GM20431 (cell line): ENCODE measurements at regions not wholly inside any gene's neighbourhood (a gene's known extent, or its start where the extent isn't known, plus 50 kb on each side); places are given as distances from the start of the nearest gene placed in this dataset.

Experiments used
- in situ Hi-C: fragments of 300-500 bp; cut with MseI, MboI; formaldehyde crosslinking; loops from one replicate; pipeline ENCODE4 v1.15.0; 2020; ENCODE audit warnings: low sequenced_read_pairs; ENCODE audit not compliant: unreplicated experiment

DNA sequence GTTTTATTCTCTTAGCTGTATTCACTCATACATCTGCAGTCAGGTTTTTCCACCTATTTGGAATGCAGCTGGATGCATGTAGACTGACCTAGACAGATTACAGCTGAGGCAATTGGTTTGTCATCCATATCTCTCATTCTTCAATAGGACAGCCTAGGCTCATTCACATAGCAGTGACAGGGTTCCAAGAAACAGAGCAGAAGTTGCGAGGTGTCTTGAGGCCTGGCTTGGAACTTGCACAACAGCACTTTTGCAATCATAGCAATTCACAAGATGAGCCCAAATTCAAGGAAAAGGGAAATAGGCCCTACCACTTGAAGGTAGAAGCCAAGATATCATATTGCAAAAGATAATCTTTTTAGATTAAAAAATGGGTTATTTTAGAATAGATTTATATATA, 508.9 kb upstream of the JAG1 start:
- in situ Hi-C loops: no loop called here

DNA sequence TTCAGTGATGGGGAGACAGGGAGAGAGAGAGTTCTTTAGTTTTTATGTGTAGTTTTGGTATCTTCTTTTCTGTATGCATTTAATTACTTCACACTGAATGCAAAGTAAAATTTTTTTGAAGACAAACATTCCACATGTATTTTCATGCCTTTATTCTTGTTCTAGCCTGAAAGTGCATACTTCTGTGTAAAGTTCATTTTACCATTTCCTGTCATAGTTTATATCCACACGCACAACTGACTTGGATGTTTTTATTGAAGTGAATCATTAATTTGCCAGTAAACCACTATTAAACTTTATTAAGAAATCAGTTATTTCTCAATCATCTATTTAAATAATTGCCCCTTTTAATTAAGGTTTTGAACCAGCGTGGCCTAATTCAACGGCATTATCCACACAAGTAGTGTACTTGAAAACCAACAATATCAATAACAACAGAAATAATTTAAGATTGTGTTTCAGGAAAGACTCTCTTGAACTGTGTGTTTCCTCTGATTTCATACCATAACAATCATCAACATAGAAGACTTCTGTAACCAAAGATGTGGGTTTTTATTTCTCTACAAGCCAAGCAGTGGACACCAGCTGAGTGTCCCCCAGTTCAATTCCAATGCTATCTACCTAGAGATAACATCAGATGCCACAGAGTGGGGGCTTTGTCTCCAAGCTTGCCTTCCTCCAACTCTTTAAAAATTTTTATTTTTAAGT, 512.7 kb upstream of the JAG1 start:
- in situ Hi-C loops: no loop called here

GRCh38 chr20:11188843-11189603, 515.2 kb upstream of the JAG1 start:
- in situ Hi-C loops: no loop called here

- in situ Hi-C loops: no loop called here
These were observed 516.9 kb upstream of the JAG1 start for GRCh38 chr20:11190741-11191140.

GRCh38 chr20:11192106-11192505, 518.3 kb upstream of the JAG1 start:
- in situ Hi-C loops: no loop called here

GRCh38 chr20:11193241-11193640, 519.4 kb upstream of the JAG1 start:
- in situ Hi-C loops: no loop called here

DNA sequence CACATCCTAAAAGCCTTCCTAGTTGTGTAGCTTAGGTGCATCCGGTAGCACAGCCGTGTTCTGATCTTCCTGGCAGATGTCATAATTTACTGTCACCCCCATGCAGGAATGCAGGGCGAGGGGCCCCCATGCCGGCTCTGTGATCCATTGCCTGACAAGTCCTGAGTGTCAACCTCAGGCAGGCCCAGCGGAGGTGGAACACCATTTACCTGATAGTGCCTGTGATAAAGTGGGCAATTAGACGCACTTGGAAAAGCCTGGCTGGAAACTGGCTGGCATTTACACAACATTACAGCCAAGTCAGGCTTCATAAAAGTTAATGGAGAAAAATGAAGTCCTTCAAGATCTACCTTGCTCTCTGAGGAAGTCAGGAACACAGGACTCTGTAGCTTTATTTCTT, 521.4 kb upstream of the JAG1 start:
- in situ Hi-C loops: no loop called here

GRCh38 chr20:11195899-11196558, 522.2 kb upstream of the JAG1 start:
- in situ Hi-C loops: no loop called here

GRCh38 chr20:11197851-11198250, 524.1 kb upstream of the JAG1 start:
- in situ Hi-C loops: no loop called here

DNA sequence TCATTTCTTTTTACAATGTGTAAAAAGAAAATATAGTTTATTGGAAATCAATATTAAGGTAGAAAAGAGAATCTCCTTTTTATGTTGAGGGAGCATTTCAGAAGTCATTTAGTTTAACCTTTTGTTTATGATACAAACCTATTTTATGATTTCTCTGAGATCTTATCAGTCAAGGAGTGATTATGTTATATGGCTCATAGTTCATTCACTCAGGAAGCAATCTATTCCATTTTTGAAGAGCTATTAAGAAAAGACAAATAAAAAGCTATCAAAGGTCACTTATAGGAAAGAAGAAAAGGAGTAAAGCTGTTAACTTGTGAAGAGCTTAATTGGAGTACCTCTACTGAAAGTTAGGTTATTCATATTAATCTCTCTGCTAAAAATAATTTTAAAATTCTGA, 526.6 kb upstream of the JAG1 start:
- in situ Hi-C loops: no loop called here

- in situ Hi-C loops: no loop called here
These were observed 531.3 kb upstream of the JAG1 start for GRCh38 chr20:11204926-11205768.

DNA sequence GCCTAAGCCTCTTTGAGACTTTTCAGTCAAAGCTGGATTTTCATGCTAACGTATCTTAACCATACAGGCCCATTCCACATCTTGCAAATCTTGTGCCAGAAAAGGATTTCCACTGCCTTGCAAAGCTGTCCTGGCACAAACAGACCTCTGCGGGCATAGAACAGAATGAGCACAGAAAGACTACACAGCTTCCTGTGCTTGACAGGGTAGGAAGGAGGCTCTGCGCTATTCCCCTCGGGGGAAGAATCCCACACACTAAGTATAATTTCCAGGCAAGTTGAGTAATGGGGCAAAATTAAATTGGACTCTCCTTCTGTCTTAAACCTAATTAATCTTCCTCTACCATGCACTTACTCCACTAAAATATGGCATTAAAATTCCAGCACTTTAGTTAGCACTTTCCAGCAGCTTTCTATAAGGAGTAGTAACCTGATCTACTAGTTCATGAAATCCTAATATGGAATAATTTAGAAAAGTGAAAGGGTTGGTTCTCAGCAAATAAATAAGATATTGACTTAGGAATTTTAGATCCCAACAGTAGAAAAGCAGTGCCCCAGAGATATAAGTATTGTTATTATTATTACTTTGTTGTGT, 532.1 kb upstream of the JAG1 start:
- in situ Hi-C loops: no loop called here

- in situ Hi-C loops: no loop called here
These were observed 534.1 kb upstream of the JAG1 start for GRCh38 chr20:11207749-11208502.

GRCh38 chr20:11210611-11211010, 536.8 kb upstream of the JAG1 start:
- in situ Hi-C loops: no loop called here

DNA sequence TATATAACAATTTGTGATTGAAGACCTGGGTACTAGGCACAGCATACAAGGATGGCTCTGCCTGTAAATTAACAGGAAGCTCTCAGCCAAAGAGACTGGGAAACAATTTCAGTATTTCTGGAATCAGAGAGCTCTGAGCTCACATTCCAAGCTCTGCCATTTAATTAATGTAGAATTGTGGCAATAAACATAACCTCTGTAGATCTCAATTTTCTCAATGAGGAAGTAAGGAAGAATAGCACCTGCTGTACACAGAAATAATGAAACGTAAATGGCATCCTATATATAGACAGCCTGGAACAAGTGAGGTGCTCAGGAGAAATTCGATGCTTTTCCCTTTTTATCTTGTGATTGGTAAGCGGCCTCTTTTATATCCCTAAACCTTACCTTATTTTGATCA, 538.5 kb upstream of the JAG1 start:
- in situ Hi-C loops: no loop called here

- in situ Hi-C loops: no loop called here
These were observed 539.1 kb upstream of the JAG1 start for GRCh38 chr20:11212902-11213301.

- in situ Hi-C loops: no loop called here
These were observed 540.5 kb upstream of the JAG1 start for GRCh38 chr20:11214256-11214840.

GRCh38 chr20:11216451-11217314, 542.9 kb upstream of the JAG1 start:
- in situ Hi-C loops: no loop called here
